HG03060 (cell line): ENCODE measurements at regions not wholly inside any gene's neighbourhood (a gene's known extent, or its start where the extent isn't known, plus 50 kb on each side); places are given as distances from the start of the nearest gene placed in this dataset.
"Not testable (repeated sequence)": the region's sequence is repeated elsewhere in the genome, so short reads cannot be mapped to it uniquely, and the experiment has no call there.

Experiments
- ATAC-seq: cut with Tn5 transposase; IDR thresholded peaks from one replicate; pipeline ENCODE4 v1.9.1; 2021; ENCODE audit warnings: low read depth, moderate number of reproducible peaks; ENCODE audit not compliant: unreplicated experiment

DNA sequence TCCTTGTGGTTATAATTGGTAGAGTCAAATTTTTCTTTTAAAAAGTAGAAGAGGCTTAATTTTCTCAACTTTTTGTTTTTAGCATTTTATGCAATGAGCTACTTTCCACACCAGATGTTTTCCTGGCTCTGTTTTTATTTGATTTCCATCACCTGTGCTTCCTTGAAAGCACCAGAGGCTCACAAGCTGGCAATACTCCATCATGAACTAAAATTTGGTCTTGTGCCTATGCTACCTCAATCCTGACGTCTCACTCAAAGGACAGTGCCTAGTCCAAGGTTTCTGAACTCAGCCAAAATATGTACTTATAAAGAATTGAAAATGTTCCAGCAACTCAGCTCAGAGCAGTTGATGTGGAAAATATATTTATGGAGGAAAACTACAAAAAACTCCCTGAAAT, 914.0 kb upstream of the PRKX start:
- ATAC-seq, result no peak

DNA sequence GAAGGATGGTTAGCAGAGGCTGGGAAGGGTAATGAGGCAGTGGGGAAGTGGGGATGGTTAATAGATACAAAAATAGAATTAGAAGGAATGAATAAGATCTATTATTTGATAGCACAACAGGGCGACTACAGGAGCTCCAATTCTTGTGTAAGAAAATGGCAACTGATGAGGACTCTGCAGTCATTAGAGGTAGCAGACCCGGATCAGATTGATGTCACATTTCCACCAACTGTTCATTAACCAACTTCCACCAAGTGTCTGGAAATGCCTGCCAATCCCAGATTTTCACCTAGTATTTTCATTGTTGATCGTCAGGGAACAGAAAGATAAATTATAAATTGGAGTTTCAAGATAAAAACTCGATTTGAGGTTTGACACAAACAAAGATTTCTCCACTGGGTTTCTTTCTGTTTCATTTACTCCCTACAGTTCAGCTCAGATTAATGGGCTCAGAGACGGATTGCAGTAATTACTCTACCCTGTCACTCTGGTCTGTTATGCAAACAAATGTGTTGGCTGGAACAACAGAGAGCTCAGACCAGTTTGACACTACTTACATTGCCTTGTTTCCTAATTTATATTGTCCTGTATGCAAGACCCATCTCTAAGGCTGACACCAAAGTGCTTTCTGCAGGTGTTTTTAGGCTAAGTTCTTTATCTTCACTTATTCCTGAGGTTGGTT, 909.2 kb upstream of the PRKX start:
- ATAC-seq, result no peak

DNA sequence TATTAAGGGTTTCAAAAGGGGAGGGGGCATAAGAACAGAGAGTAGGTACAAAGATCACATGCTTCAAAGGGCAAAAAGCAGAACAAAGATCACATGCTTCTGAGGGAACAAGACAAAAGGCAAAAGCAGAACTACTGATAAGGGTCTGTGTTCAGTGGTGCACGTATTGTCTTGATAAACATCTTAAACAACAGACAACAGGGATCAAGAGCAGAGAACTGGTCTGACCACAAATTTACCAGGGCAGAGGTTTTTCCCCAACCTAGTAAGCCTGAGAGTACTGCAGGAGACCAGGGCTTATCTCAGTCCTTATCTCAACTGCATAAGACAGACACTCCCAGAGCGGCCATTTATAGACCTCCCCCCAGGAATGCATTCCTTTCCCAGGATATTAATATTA, 900.2 kb upstream of the PRKX start:
- ATAC-seq, result not testable (repeated sequence)

DNA sequence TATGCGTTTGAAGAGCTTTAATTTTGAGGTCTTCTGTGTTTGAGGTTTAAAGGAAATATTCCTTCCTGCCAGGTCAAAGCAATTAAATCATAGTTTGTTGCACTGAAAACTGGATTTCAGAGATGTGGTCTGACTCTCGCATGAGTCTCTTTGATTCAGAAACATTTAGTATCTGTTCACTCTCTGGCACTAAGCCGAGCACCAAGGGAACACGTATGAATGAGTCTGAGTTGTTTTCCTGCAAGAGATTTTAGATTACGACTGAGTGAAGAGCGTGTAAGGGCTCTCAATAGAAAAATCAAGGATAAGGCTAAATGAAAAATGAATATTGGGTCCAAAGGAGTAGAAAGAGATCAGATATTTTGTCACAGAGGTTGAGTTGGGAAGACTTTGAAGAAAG, 875.4 kb upstream of the PRKX start:
- no peak for ATAC-seq

DNA sequence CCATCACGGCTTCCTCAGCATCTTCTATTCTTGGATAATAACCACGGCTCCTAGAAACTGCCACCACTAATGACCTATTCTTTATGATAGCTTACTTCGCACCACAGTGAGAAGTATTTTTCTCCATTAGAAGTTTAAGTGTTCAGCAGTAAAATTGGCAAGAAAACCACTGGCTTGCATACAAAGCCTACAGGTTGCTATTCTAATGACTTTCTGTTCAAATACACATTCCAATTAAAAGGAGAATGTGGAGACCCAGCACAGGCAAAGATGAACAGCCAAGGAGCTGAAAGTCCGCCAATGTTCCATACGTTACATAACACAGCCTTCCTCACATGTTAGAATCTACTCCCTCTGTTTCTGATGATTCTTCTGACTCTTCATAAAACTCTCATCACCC, 875.0 kb upstream of the PRKX start:
- ATAC-seq, result no peak

GRCh38 chrX:4588056-4588455, 874.6 kb upstream of the PRKX start:
- no peak for ATAC-seq

DNA sequence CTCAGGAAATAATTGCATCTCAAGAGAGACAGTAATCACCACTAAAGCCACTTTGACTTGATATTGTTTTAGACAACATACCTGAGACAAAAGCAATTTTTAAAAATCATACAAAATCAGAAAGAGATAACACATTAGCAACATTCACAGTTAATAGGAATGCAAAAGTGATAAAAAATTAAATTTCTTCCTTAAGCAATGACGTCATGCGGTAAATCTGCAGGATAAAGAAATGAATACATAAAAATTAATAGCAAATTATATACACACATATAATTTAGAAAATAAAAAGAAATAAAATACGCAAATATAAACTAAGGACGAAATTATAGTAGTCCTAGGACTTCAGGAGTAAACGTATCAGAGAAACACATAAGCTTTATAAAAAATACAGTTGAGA, 866.5 kb upstream of the PRKX start:
- ATAC-seq, result no peak

DNA sequence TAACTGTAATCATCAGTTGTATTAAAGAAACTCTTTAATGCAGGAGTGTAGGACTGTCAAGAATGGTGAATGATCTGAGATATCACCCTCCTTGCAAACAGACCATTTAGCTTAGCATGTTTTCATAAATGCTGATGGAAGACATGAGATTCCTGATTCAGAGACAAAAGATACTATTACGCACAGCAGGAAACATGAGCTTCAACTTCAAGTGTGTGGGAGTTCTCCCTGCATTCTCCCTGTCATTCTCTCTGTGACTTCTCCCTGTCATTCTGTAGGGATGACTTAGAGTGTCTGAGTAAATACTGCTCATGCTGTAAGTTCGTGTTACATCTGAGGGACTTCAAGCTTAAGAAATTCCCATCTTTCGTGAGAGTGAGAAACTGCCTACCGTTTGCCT, 866.0 kb upstream of the PRKX start:
- ATAC-seq, result no peak

- no peak for ATAC-seq
These were observed 859.2 kb upstream of the PRKX start for GRCh38 chrX:4572691-4573090.

- no peak for ATAC-seq
These were observed 856.7 kb upstream of the PRKX start for GRCh38 chrX:4570151-4570550.

- ATAC-seq, result no peak
These were observed 846.7 kb upstream of the PRKX start for GRCh38 chrX:4560192-4560591.

DNA sequence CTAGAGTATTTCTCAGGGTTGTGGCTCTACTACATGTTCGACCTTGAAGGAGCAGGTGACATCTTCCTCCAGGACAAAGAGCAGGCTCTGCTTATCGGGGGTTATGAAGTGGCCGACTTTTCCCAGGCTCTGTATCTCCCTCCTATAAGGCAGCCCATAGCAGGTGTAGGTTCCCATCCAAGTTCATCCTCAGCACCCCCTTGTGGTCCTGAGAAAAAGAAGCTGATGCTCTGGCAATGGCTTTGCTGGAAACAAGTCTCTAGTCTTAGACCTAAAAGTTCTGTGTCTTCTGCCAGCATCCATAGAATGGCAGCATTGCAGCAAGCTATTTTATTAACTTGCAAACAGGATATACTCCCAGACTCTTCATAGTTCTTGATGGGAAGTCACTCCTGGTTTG, 836.6 kb upstream of the PRKX start:
- no peak for ATAC-seq

DNA sequence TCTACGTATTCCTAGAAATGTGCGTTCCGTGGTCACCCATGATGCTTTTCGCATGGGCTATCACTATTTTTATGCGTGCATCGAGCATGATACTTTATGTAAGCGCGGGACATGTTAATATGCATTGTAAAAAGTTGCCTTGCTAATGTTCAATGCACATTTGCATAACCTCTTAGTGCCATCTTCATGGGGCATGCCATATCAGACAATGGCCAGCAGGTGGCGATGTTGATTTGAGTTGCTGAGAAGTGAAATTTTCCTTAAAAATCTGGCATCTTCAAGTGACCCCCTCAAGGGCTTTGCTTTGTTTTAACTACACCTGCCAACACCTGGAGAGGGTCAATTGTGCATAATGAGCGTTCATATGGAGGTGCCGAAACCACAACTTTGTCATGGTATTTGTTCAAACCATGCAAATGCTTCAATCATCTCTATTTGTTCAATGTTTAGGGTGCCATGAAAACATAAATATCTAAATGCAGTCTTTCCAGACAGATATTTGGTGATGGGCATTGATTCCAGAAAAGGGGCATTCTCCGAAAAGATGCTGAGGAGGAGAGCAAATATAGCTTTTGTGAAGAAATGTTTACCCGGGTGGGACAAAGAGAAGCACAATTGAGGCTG, 833.9 kb upstream of the PRKX start:
- ATAC-seq, result no peak

GRCh38 chrX:4546178-4546577, 832.7 kb upstream of the PRKX start:
- not testable (repeated sequence) for ATAC-seq

DNA sequence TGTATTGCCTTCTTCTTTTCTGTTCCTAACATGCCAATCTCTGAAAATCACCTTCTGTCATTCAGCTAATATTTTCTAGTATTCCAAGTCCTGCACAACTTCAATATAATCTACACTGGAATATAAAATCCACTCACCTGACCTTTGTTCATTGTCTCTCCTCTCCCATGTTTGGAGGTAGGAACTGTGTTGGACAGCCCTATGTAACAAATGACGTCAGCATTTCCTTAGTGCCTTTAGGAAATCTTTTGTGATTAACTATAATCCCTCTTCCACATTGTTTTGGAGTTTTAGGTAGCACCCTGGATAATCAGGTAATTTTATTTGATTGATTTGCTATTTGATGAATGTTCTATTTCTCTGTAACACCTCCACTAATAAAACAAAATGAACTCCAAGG, 814.8 kb upstream of the PRKX start:
- ATAC-seq, result no peak

- ATAC-seq, result no peak
These were observed 772.5 kb upstream of the PRKX start for GRCh38 chrX:4485912-4486311.

DNA sequence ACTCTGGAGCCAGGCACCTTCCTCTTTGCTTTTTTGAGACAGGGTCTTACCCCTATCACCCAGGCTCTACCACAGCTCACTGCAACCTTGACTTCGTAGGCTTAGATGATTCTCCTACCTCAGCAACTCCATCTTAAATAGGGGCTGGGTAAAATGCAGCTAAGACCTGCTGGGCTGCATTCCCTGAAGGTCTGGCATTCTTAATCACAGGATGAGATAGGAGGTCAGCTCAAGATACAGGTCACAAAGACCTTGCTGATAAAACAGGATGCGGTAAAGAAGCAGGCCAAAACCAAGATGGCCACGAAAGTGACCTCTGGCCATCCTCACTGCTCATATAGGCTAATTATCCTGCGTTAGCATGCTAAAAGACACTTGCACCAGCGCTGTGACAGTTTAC, 770.8 kb upstream of the PRKX start:
- ATAC-seq, result no peak

- ATAC-seq, result no peak
These were observed 738.1 kb upstream of the PRKX start for GRCh38 chrX:4451591-4451990.

DNA sequence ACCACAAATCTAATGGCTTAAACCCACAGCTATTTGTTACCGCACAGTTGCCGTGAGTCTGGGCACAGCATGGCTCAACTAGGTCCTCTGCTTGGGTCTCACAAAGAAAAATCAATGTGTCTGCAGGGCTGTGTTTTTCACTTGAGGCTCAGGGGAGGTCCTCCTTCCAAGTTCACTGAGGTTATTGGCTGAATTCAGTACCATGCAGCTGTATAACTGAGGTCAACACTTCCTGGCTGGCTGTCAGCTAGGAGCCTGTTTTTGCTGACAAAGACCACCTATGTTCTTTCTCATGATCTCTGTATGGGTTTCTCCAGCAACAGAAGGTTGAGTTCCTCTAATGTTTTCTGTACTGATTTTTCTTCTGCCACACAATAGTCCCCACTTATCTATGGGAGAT, 736.7 kb upstream of the PRKX start:
- ATAC-seq, result no peak

DNA sequence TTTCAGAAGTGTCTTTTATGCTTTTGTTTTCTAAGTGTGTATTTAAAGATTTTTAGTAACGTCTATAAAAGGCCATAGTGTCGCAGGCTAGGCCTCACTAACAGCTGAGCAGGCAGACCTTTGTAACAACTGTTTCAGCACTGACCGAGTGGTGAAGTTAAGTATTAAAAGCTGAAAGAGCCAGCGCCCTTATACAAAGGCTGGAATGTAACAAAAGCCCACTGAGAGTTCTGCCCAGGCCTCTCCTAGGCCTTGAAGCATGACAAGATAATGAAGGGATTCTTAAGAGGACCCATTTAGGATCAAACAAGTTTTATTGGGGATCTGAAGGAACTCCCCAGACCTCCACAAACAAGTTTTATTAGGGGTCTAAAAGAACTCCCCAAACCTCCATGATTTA, 722.5 kb upstream of the PRKX start:
- ATAC-seq, result no peak

- ATAC-seq, result no peak
These were observed 684.0 kb upstream of the PRKX start for GRCh38 chrX:4397471-4397870.

GRCh38 chrX:4382273-4382672, 668.8 kb upstream of the PRKX start:
- ATAC-seq, result no peak

GRCh38 chrX:4380710-4381109, 667.3 kb upstream of the PRKX start:
- no peak for ATAC-seq
